ENCODE measurements at regions not wholly inside any gene's neighbourhood (a gene's known extent, or its start where the extent isn't known, plus 50 kb on each side); places are given as distances from the start of the nearest gene placed in this dataset.
"Not testable (repeated sequence)": the region's sequence is repeated elsewhere in the genome, so short reads cannot be mapped to it uniquely, and the experiment has no call there.

- no TSS peak for BruUV-seq (replicated peaks)
- DNase-seq = no peak
- no peaks in the 10 kb centered on the region for H3K36me3 ChIP-seq (ENCODE audit: low read depth)
- peaks cover 39% of the 10 kb centered on the region for H3K4me1 ChIP-seq (replicated peaks; ENCODE audit: insufficient read depth)
- POLR2A ChIA-PET (ENCODE audit: unreplicated experiment) = no interaction called here
- peaks cover 16% of the 10 kb centered on the region; the same call in 1 of the 2 replicates for H3F3A ChIP-seq (ENCODE audit: insufficient read depth, low read depth)
- H3K79me2 ChIP-seq (ENCODE audit: low read depth) = no peaks in the 10 kb centered on the region
- no peak for TF ChIP-seq CTCF (conservative IDR thresholded peaks at IDR 0.05)
- no peak for TF ChIP-seq EZH2 (IDR thresholded peaks at IDR 0.05; ENCODE audit: low read depth)
- no peak overlapping the region for H2AFZ ChIP-seq
- no peak overlapping the region for H3K4me3 ChIP-seq
- intact Hi-C loops (cut with micrococcal nuclease; ENCODE audit: unreplicated experiment) = no loop called here
- CTCF ChIA-PET = no interaction called here
- no peaks in the 10 kb centered on the region for H3K9me2 ChIP-seq (ENCODE audit: insufficient read depth)
- peak overlapping the region; percentile 53; the same call in 1 of the 2 replicates for H3K4me2 ChIP-seq
- no peaks in the 10 kb centered on the region for H3K27me3 ChIP-seq (ENCODE audit: insufficient read depth, low read depth)
- peak overlapping the region; percentile 33; the same call in 1 of the 2 replicates for H3K27ac ChIP-seq
- H4K20me1 ChIP-seq (ENCODE audit: insufficient read depth) = no peaks in the 10 kb centered on the region
- no peaks in the 10 kb centered on the region for H3K9me3 ChIP-seq (ENCODE audit: insufficient read depth, low read depth)
Observed at GRCh38 chr2:43143756-43144155, 82.7 kb downstream of the ZFP36L2 start.

GRCh38 chr2:43142921-43143438 lies 83.4 kb downstream of the ZFP36L2 start:
- no peaks in the 10 kb centered on the region for H3K36me3 ChIP-seq (ENCODE audit: low read depth)
- ChIA-PET POLR2A (ENCODE audit: unreplicated experiment) (no interaction called here), CTCF (no interaction called here)
- no peak overlapping the region for H3K4me2 ChIP-seq
- H3K4me1 ChIP-seq (replicated peaks; ENCODE audit: insufficient read depth) = peaks cover 39% of the 10 kb centered on the region
- peak in 1 of 2 experiments; percentile 37 for DNase-seq
- BruUV-seq (replicated peaks) = no TSS peak
- H4K20me1 ChIP-seq (ENCODE audit: insufficient read depth) = no peaks in the 10 kb centered on the region
- no peaks in the 10 kb centered on the region for H3K9me2 ChIP-seq (ENCODE audit: insufficient read depth)
- H3F3A ChIP-seq (ENCODE audit: insufficient read depth, low read depth) = peaks cover 16% of the 10 kb centered on the region; the same call in 1 of the 2 replicates
- no peaks in the 10 kb centered on the region for H3K79me2 ChIP-seq (ENCODE audit: low read depth)
- no peak overlapping the region for H2AFZ ChIP-seq
- intact Hi-C loops (cut with micrococcal nuclease; ENCODE audit: unreplicated experiment) = no loop called here
- 0 out of 2 replicates have a peak overlapping the region, but pooled peaks have one; percentile 4 for H3K27ac ChIP-seq
- H3K9me3 ChIP-seq (ENCODE audit: insufficient read depth, low read depth) = no peaks in the 10 kb centered on the region
- TF ChIP-seq CTCF (conservative IDR thresholded peaks at IDR 0.05) (peak; percentile 48; the same call in 1 of the 2 replicates), EZH2 (IDR thresholded peaks at IDR 0.05; ENCODE audit: low read depth) (no peak)
- no peaks in the 10 kb centered on the region for H3K27me3 ChIP-seq (ENCODE audit: insufficient read depth, low read depth)
- no peak overlapping the region for H3K4me3 ChIP-seq

GRCh38 chr2:43141636-43142151 lies 84.7 kb downstream of the ZFP36L2 start:
- not testable (repeated sequence) for H3K27ac ChIP-seq
- CTCF ChIA-PET = interaction anchor here (0.7 kb wide), 1 partner anchor 419 kb away, joined by 3 read pairs; no protein-coding TSS in a partner anchor

More at GRCh38 chr2:43141636-43142151, 84.7 kb downstream of the ZFP36L2 start:
- H4K20me1 ChIP-seq (ENCODE audit: insufficient read depth); H3K9me2 ChIP-seq (ENCODE audit: insufficient read depth); H3K27me3 ChIP-seq (ENCODE audit: insufficient read depth, low read depth); POLR2A ChIA-PET (ENCODE audit: unreplicated experiment); H3K36me3 ChIP-seq (ENCODE audit: low read depth); H2AFZ ChIP-seq; H3K9me3 ChIP-seq (ENCODE audit: insufficient read depth, low read depth); H3K4me3 ChIP-seq; BruUV-seq (replicated peaks); H3K4me2 ChIP-seq; intact Hi-C loops (cut with micrococcal nuclease; ENCODE audit: unreplicated experiment); H3K79me2 ChIP-seq (ENCODE audit: low read depth): not testable (repeated sequence)
- DNase-seq = peak in 1 of 2 experiments; percentile 22
- peaks cover 39% of the 10 kb centered on the region for H3K4me1 ChIP-seq (replicated peaks; ENCODE audit: insufficient read depth)
- H3F3A ChIP-seq (ENCODE audit: insufficient read depth, low read depth) = peaks cover 21% of the 10 kb centered on the region; the same call in 1 of the 2 replicates

All from PC-9 (cell line).